Neural cell (in vitro differentiated cells): ENCODE measurements at regions not wholly inside any gene's neighbourhood (a gene's known extent, or its start where the extent isn't known, plus 50 kb on each side); places are given as distances from the start of the nearest gene placed in this dataset.

Source experiments
- H2AFZ ChIP-seq: fragments of 200-600, 300-800 bp; sonication (generic), shearing (Covaris generic); 2 replicates; pipeline ENCODE4 v1.6.0; 2014; ENCODE audit warnings: low read depth, mild to moderate bottlenecking, antibody characterized with exemption, low read length, moderate library complexity
- H3F3A ChIP-seq: fragments of 200-600 bp; shearing (Covaris generic); 2 replicates; pipeline ENCODE4 v1.6.1; 2016; ENCODE audit warnings: mild to moderate bottlenecking, moderate library complexity, mixed read lengths, antibody characterized with exemption, low read length; ENCODE audit not compliant: insufficient read depth, poor library complexity, severe bottlenecking
- H3K27ac ChIP-seq: fragments of 200-600, 300-800 bp; sonication (generic), shearing (Covaris generic); 2 replicates; pipeline ENCODE4 v1.5.1; 2014; ENCODE audit warnings: mild to moderate bottlenecking, low read length, moderate library complexity
- H3K27me3 ChIP-seq: fragments of 300-800, 200-600 bp; sonication (generic), shearing (Covaris generic); 2 replicates; pipeline ENCODE4 v1.6.0; 2014; ENCODE audit warnings: mild to moderate bottlenecking, low read depth, low read length, moderate library complexity; ENCODE audit not compliant: insufficient read depth
- H3K36me3 ChIP-seq: fragments of 300-800, 200-600 bp; sonication (generic), shearing (Covaris generic); 2 replicates; pipeline ENCODE4 v1.5.1; 2014; ENCODE audit warnings: mild to moderate bottlenecking, antibody characterized with exemption, low read length, moderate library complexity; ENCODE audit not compliant: insufficient read depth
- H3K4me2 ChIP-seq: fragments of 300-800, 200-600 bp; sonication (generic), shearing (Covaris generic); 2 replicates; pipeline ENCODE4 v1.6.0; 2014; ENCODE audit warnings: mild to moderate bottlenecking, low read length
- H3K4me3 ChIP-seq: fragments of 300-800, 200-600 bp; sonication (generic), shearing (Covaris generic); 2 replicates; pipeline ENCODE4 v1.5.1; 2014; ENCODE audit warnings: mild to moderate bottlenecking, low read length, moderate library complexity
- H3K79me2 ChIP-seq: fragments of 200-600 bp; shearing (Covaris generic); replicated peaks from 2 replicates; pipeline ENCODE4 v1.6.0; 2014; ENCODE audit warnings: mild to moderate bottlenecking, low read length, moderate library complexity; ENCODE audit not compliant: insufficient read depth
- H3K9ac ChIP-seq: fragments of 300-800, 200-600 bp; sonication (generic), shearing (Covaris generic); 2 replicates; pipeline ENCODE4 v1.6.1; 2016; ENCODE audit warnings: mild to moderate bottlenecking, low read length, mixed read lengths
- H3K9me2 ChIP-seq: fragments of 200-600 bp; shearing (Covaris generic); 2 replicates; pipeline ENCODE4 v1.6.1; 2016; ENCODE audit warnings: mild to moderate bottlenecking, low read length, mixed read lengths; ENCODE audit not compliant: insufficient read depth
- H3K9me3 ChIP-seq: fragments of 200-600, 300-800 bp; sonication (generic), shearing (Covaris generic); 2 replicates; pipeline ENCODE4 v1.6.1; 2016; ENCODE audit warnings: mild to moderate bottlenecking, mixed run types, low read length, moderate library complexity, mixed read lengths
- H4K20me1 ChIP-seq: fragments of 200-600 bp; shearing (Covaris generic); 2 replicates; pipeline ENCODE4 v1.6.1; 2016; ENCODE audit warnings: mild to moderate bottlenecking, mixed run types; ENCODE audit not compliant: insufficient read depth
- EP300 ChIP-seq: fragments of 450-650 bp; conservative IDR thresholded peaks from 2 replicates; pipeline ENCODE4 v1.6.1; 2014; ENCODE audit warnings: antibody characterized with exemption, mild to moderate bottlenecking, moderate library complexity; ENCODE audit not compliant: poor library complexity, severe bottlenecking
- EZH2 ChIP-seq: fragments of 200-600, 300-800 bp; shearing (Covaris generic), sonication (generic); IDR thresholded peaks from 2 replicates; pipeline ENCODE4 v1.6.1; 2014; ENCODE audit warnings: antibody characterized with exemption, low read length, borderline replicate concordance, mild to moderate bottlenecking; ENCODE audit not compliant: insufficient read depth, poor library complexity, severe bottlenecking
- MXI1 ChIP-seq: fragments of 450-650 bp; conservative IDR thresholded peaks from 2 replicates; pipeline ENCODE4 v1.6.1; 2014; ENCODE audit warnings: antibody characterized with exemption, mild to moderate bottlenecking; ENCODE audit not compliant: poor library complexity, severe bottlenecking
- POLR2AphosphoS5 ChIP-seq: IDR thresholded peaks from 2 replicates; pipeline ENCODE4 v1.6.1; 2012
- RAD21 ChIP-seq: fragments of 450-650 bp; conservative IDR thresholded peaks from 2 replicates; pipeline ENCODE4 v1.6.1; 2014; ENCODE audit warnings: antibody characterized with exemption, mild to moderate bottlenecking, moderate library complexity
- SMC3 ChIP-seq: fragments of 450-650 bp; conservative IDR thresholded peaks from 2 replicates; pipeline ENCODE4 v1.6.1; 2014; ENCODE audit warnings: antibody characterized with exemption, mild to moderate bottlenecking, moderate library complexity; ENCODE audit not compliant: poor library complexity
- TAF1 ChIP-seq: IDR thresholded peaks from 2 replicates; pipeline ENCODE4 v1.6.1; 2012; ENCODE audit warnings: low read depth
- TF ChIP-seq, protein P1 (sequence below): IDR thresholded peaks from 2 replicates; pipeline ENCODE4 v1.6.1; 2012; ENCODE audit warnings: borderline replicate concordance
- TF ChIP-seq, protein P2 (sequence below): fragments of 450-650 bp; IDR thresholded peaks from 2 replicates; pipeline ENCODE4 v1.5.1; 2014; ENCODE audit warnings: antibody characterized with exemption, mild to moderate bottlenecking, moderate library complexity; ENCODE audit not compliant: poor library complexity, severe bottlenecking

DNA sequence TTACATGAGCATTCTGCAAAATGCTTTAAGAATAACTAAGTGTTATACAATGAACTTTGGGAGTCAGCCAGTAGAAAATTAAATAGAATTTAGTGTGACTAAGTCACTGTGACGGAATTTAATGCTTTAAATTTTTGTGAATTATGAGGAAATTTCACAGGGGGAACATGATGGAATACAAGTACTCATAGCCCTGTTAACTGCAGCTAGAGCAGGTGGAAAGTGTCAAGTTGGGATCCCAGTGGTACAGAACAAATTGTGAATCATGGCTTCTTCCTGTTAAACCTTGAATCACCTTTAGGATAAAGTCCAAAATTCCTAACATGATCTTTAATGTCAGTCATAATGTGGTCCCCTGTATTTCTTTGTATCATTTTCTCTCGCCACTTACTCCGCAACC is 212.2 kb upstream of the CENPE start:
- Histone ChIP-seq H3K4me2 (no peak overlapping the region), H3K4me3 (no peak overlapping the region), H3K9me2 (no peaks in the 10 kb centered on the region), H3K9ac (no peak overlapping the region), H4K20me1 (no peaks in the 10 kb centered on the region), H3F3A (no peaks in the 10 kb centered on the region), H3K27me3 (no peaks in the 10 kb centered on the region), H3K36me3 (no peaks in the 10 kb centered on the region), H3K27ac (no peak overlapping the region), H2AFZ (no peak overlapping the region), H3K79me2 (no peaks in the 10 kb centered on the region), H3K9me3 (no peaks in the 10 kb centered on the region)
- TF ChIP-seq, protein P1, sequence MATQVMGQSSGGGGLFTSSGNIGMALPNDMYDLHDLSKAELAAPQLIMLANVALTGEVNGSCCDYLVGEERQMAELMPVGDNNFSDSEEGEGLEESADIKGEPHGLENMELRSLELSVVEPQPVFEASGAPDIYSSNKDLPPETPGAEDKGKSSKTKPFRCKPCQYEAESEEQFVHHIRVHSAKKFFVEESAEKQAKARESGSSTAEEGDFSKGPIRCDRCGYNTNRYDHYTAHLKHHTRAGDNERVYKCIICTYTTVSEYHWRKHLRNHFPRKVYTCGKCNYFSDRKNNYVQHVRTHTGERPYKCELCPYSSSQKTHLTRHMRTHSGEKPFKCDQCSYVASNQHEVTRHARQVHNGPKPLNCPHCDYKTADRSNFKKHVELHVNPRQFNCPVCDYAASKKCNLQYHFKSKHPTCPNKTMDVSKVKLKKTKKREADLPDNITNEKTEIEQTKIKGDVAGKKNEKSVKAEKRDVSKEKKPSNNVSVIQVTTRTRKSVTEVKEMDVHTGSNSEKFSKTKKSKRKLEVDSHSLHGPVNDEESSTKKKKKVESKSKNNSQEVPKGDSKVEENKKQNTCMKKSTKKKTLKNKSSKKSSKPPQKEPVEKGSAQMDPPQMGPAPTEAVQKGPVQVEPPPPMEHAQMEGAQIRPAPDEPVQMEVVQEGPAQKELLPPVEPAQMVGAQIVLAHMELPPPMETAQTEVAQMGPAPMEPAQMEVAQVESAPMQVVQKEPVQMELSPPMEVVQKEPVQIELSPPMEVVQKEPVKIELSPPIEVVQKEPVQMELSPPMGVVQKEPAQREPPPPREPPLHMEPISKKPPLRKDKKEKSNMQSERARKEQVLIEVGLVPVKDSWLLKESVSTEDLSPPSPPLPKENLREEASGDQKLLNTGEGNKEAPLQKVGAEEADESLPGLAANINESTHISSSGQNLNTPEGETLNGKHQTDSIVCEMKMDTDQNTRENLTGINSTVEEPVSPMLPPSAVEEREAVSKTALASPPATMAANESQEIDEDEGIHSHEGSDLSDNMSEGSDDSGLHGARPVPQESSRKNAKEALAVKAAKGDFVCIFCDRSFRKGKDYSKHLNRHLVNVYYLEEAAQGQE: no peak
- TF ChIP-seq SMC3 (no peak), MXI1 (no peak), EZH2 (no peak), EP300 (no peak), TAF1 (no peak), POLR2AphosphoS5 (no peak), RAD21 (no peak)
- TF ChIP-seq, protein P2, sequence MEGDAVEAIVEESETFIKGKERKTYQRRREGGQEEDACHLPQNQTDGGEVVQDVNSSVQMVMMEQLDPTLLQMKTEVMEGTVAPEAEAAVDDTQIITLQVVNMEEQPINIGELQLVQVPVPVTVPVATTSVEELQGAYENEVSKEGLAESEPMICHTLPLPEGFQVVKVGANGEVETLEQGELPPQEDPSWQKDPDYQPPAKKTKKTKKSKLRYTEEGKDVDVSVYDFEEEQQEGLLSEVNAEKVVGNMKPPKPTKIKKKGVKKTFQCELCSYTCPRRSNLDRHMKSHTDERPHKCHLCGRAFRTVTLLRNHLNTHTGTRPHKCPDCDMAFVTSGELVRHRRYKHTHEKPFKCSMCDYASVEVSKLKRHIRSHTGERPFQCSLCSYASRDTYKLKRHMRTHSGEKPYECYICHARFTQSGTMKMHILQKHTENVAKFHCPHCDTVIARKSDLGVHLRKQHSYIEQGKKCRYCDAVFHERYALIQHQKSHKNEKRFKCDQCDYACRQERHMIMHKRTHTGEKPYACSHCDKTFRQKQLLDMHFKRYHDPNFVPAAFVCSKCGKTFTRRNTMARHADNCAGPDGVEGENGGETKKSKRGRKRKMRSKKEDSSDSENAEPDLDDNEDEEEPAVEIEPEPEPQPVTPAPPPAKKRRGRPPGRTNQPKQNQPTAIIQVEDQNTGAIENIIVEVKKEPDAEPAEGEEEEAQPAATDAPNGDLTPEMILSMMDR: no peak

DNA sequence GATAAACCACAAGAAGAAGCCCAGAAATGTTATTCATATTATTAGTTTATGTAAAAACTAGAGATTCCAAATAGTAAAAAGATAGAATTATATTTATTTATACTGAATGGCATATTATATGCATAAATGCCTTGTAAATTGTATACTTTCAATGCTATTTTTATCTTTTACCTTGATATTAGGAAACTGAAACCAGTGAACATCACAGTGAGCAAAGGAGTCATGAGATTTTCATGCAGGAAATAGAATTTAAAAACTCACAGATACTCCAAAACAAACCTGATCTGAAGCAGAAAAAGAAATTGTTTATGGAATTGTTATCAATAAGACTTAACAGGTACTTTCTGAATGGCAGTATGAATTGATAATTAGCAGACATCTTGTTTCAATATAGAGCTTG is 207.3 kb upstream of the CENPE start:
- Histone ChIP-seq H2AFZ (no peak overlapping the region), H3K9ac (no peak overlapping the region), H3K9me3 (no peaks in the 10 kb centered on the region), H4K20me1 (no peaks in the 10 kb centered on the region), H3K9me2 (no peaks in the 10 kb centered on the region), H3K4me2 (no peak overlapping the region), H3K79me2 (no peaks in the 10 kb centered on the region), H3K36me3 (no peaks in the 10 kb centered on the region), H3K27me3 (no peaks in the 10 kb centered on the region), H3F3A (no peaks in the 10 kb centered on the region), H3K4me3 (no peak overlapping the region), H3K27ac (no peak overlapping the region)
- TF ChIP-seq, protein P2: no peak
- TF ChIP-seq, protein P1: no peak
- TF ChIP-seq TAF1 (no peak), SMC3 (no peak), EZH2 (no peak), EP300 (no peak), RAD21 (no peak), POLR2AphosphoS5 (no peak), MXI1 (no peak)
